Activated CD4-positive, alpha-beta T cell treated with anti-CD3 and anti-CD28 coated beads, Interleukin-2, amount 50 U/mL, for 4 hours (primary cell): ENCODE measurements at regions not wholly inside any gene's neighbourhood (a gene's known extent, or its start where the extent isn't known, plus 50 kb on each side); places are given as distances from the start of the nearest gene placed in this dataset.

ENCODE experiments used
- DNase-seq, 2 experiments: peaks; one replicate each; pipeline ENCODE4 v3.0.0-alpha.2; 2020

DNA sequence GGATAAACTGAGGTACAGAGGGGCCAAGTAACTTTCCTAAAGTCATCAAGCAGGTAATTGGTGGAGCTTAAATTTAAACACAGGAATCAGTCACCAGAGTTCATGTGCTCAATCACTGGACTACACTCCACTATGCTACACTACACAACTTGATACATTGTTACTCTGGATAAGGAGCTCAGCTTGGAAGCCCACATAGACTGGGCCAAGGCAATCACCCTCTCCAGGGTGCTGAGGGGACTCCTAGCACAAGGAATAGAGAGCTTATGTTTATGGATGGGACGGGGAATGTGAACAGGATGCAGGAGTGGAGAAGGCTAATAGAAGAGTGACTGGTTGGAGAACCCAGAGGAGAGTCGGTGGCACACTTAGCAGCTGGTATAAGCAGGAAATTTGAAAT lies 113.5 kb upstream of the NFIB start:
- DNase-seq: no peak

DNA sequence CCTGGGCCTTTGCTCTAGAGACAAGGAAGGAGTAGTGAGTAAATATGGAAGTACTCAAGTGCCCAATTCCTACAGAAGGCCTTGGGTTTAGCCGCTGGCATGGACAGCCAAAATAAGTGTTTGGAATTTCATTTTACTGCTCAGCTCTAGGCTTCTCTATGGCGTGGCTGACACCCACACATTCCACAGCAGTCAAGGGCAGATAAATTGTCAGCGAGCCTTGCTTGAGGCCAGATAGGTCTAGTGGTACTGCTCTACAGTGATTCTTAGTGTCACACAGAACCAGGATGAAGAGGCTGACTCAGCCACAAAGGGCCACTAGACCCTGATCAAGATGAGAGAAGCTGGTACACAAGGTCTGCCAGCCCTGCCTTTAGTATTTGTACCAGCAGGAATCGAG lies 111.0 kb upstream of the NFIB start:
- no peak for DNase-seq

DNA sequence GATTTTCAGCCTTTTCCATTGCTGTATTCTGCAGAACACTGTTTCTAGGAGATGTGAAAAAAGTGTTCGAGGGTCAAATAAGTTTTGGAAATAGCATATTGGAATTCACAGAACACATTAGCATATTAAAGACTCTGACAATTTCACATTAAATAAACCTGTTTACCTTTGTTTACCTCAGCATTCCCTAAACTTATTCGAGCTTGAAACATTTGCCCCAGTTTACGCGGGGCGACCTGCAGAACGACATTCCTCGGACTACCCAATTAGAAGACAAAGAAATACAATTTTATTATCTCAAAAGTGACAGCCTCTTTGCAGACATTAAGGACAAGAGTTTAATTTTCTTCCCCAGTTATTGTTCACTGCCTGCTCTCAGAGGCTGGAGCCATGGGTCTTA lies 110.3 kb upstream of the NFIB start:
- no peak for DNase-seq

DNA sequence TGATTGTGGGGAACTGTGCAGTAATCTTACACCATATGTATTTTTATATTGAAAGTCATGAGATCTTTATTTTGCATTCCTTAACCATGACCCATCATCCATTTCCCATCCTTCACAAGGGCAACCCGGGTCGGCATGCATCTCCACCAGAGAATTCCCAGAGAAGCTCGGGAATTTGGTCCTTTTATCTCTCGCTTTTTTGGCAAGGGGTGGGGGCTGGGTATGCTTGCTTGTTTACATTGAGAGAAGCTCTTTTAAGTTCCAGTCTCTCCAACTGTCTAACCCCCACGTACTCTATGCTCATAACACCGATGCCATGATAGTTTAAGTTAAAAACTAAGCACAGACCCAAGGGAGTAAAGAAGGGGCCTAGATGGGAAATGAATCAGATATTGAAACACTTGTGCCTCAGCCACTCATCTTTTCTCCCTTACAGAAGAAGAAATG lies 109.9 kb upstream of the NFIB start:
- no peak for DNase-seq

DNA sequence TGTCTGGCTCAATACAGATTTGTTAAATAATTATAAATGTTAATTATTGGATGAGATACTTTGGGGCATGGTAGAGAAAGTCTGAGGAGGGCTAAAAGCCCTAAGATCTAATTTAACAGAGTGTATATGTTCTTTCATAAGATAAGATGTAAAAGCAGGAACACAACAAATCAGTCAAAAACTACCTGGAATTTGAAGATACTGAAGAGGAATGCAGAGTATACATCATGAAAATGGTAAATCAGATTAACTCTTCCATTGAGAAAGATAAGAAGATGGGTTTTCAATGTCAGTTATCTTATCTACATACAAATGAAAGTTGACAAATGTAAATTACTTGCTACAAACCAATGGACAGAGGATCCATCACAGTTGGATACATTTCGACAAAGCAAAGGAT lies 107.3 kb upstream of the NFIB start:
- no peak for DNase-seq

DNA sequence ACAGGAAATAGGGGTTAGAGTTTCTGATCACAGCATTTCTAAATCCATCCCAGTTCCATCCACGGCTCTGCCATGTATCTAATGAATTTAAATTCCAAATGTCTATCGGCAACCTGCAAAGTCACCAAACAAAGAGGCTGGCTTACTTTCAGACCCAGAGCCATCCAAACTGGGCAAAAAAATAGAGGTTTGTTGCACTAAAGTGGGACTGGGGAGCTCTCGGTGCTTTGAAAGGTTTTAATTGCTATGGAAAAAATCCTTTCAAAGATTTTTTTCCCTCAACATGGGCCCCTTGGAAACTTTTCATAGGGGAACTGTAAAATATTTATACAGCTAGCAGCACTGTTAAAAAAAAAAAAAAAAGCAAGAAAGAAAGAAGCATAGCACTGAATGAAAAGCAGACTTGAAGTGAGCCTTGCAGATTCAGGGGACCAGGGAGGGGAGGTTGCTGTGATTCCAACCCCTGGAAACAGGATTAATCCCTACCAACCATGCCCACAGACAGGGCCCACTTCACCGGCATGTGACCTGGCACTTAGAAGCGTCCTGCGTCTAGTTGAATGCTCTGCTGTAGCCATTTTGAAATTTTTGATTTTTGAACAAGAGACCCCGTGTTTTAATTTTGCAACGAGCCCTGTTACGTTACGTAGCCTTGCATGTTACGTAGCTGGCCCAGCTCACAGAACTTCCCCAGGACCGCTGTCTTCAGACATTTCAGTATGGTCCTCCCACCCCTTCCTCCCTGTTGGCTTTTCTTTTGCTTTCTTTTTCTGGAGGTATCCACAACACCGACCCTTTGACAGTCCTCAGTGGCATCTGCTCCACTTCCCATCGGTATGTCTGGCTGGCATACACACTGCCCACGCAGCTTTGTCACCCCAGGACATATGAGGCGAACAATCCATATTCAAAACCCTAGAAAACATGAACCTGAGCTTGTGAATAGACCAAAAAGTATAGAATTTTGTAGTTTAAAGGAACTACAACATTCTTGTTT lies 105.3 kb upstream of the NFIB start:
- DNase-seq: no peak

DNA sequence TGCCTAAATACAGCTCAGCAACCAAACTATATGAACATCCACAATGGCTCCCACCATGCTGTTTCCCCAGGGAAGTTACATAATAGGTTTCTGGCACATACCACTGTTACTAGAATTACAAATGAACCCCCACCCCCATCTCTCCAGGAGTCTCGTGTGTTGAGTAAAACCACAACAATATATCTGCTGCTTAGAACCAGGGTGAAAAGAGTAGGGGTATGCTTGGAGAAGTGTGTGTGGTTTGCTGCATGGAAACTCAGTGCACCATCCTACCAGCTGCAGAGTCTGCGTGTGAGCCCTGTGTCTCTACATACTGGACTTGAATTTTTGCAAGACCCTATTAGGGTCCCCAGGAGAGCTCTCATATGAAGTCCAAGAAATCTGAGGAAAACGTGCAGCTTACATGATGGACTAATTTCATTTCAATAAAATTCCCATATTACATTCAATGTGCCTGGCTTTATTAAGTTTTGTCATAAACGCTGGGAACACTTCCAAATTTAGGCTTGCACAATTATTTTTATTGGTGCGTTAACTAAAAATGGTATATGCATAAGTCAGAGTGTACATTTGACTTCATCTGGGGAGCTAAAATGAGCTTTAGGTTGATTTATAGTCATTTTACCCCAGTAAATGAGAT lies 104.5 kb upstream of the NFIB start:
- no peak for DNase-seq

DNA sequence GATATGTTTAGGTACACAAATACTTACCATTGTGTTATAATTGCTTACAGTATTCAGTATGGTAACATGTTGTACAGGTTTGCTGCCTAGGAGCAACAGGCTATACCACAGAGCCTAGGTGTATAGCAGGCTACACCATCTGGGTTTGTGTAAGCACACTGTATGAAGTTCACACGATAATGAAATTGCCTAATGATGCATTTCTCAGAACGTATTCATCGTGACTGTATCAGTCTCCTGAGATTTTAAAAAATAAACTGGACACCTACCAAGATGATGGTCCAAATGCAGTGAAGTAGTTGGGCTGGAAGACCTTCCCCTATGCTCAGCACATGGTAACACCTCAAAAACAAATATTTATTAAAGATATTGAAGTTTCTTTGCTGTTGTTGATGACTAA lies 103.3 kb upstream of the NFIB start:
- DNase-seq: no peak

DNA sequence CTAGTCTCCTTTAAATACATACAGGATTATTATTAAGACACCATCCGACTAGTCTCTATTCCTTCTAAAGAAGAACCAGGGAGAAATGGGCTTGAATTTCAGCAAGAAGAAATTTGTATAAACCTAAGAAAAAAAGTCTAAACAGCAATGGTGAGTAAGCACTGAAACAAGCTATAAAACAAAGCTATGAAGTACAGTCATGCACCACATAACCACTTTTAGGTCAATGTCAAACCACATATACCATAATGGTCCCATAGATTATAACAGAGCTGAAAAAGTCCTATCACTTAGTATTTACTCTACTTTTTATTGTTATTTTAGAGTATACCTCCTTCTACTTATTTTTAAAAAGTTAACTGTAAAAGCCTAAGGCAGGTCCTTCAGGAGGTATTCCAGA lies 102.0 kb upstream of the NFIB start:
- no peak for DNase-seq

DNA sequence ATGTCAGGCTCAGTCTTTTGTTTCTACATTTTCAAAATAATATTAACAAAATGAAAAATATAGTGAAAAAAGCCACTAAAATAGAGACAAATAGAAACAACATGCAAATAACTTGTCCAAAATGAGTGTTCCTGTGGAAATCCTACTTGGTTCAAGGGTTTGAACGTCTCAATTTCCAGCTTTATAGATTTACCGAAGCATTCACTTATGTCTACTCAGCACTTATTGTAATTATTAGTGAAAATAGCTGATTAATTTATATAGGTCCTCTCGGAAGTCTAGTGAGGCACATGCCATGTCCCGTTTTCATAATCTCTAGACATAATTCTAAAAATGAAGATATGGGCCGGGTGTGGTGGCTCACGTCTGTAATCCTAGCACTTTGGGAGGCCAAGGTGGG lies 99.9 kb upstream of the NFIB start:
- no peak for DNase-seq

DNA sequence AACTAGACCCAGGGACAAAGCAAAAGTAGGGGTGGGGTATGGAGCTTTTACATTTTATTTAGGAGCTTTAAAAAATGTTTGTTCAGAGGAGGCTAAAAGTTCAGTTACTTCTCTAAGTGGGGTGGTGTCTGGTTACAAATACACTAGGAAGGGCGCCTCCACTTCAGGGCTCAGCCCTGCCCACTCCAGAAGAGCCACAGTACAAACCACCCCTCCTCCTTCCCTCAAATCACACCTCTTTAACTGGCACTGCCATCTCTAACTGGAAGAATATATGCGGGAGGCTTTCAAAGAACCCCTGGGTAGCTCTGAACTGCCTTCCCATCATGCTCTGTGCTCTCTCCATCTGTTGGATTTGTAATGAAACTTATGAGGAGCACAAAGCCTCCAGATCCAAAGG lies 98.8 kb upstream of the NFIB start:
- no peak for DNase-seq

DNA sequence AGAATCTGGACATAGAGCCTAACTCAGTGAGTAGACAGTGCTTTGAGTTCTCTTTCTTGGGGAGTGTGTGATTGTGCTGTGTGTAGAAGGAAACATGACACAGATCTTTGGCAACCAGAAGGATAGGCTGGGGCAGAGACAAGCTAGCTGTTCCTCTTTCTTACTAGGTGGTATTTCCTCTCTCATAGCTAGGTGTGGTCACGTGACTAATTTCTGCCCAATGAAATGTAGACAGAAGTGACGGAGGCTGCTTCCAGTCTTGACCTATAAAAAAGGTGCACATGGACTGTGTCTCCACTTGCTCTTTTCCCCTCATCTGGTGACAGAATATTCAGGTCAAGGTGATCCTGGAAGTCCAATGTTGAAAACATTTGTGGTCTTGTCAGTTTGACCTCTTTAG lies 92.5 kb upstream of the NFIB start:
- no peak for DNase-seq

DNA sequence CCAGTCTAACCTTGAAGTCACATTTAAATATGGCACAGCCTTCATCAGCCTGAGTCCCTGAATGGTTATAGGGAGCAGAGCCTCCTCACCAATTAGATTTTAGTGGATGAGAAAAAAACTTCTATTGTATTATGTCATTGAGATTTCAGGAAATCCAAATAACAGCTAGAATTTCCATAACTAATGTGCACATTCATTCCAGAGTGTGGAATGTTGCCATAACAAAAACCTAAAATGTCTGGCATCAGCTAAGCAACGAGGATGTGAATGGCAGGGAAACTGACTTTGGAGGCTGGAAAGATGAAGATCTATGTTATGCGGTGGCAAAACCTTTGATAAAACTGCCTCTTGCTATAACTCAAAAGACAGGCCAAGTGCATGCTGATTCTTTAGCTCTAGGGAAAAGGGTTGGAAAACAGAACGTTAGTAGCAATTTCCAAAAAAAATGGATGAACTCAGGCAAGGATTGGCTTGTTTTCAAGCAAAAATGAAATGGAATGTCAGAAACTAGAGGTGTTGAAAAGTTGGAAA lies 91.3 kb upstream of the NFIB start:
- no peak for DNase-seq

DNA sequence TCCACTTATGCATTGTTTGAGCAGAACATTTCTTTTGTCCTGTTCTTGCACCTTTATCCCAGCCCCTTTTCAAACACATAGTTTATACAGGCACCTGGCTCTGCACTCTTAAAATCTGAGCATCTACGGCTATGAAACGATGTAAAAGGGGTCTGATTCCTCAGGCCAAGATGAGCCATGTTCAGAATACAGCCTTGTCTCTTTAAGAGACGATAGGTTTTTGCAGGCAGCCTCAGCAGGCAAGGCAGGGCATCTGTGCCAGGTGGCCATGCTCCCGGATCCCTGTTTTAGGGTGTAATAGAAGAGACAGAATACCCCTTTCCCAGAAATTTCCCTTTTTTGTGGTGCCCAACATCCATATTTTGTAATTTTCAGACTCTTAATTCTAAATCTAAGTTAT lies 89.1 kb upstream of the NFIB start:
- DNase-seq: no peak

DNA sequence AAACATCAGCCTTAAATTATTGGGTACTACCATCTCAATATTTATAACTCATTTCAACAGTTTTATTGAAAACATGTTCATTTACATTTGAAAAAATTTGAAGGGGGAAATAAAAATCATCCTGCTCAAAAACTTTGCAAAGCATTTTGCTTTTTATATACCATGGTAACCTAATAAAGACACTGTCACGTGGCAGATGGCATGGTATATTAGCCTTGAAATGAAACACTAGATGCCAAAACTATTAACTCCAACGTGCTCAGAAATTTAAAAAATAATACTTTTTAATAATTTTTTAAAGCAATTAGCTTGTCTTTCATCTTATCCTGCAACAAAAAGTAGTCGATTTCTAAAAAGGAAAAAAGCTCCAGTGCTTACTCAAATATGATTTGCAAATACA lies 88.6 kb upstream of the NFIB start:
- no peak for DNase-seq

DNA sequence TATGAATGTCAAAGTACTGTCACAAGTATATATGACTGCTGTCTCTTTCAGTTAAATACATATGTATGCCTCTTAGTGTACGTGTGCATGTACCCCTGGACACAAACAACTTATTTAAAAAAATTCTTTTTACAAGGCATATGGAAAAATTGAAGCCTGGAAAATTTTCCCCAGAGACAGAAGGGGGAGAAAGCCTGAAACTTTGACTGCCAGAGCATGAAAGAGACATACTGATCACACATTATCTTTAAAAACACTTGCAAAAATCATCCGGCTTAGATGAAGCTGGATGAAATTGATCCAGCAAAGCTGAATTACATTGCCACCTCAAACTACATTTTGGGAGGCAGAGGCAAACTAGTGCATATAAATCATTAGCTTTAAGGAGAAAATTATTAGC lies 88.0 kb upstream of the NFIB start:
- DNase-seq: no peak

DNA sequence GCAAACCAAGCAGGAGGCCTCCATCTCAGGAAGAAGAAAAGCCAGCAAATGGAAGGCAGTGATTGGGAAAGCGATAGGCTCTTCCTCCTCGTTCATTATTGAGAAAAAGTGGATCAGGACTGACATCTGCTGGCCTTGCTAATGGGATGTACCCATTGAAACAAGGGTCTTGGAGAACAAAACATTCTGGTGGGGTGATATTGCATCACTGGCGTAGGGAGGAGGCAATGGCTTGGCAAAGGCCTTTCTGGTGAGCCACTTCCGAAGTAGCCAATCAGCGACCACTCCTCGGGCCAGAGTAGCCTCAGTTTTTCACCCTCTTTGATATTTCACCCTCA lies 86.7 kb upstream of the NFIB start:
- no peak for DNase-seq

DNA sequence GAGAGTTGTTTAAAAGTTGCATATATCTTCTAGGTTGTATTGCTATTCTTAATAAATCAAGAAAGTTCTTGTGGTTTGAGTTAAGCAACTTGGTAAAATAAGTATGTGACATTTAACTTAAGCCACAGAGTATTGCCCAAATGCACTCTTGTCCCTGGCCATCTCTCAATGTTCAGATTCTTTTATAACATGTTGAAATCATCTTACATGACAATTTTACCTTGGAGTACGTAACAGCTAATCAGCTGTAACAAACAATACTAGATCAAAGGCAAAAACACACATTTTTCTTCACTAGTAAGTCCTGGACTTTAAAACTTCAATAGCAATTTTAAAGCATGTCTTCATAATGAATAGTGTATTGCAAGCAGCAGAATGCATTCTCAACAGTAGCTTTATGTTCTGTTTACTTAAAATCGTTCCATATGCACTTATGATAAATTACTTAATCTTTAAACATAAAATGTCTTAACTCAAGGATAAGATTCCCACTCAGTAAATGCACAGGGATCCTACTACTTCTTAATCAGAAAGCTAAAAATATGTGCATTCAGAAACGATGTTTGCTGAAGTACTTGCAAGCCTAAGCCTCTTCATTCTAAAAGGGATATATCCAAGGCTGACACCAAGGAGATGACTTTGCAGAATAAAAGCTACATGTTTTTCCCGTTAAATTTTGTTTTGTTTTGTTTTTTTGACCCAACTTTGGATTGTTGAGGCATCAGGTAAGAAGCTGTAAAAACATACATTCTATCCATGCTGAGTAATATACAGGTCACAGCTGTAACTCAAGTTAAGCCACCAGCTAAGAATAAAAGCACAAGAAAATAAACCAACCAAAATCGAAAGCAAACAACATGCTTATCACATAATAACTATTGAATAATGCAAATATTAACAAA lies 86.1 kb upstream of the NFIB start:
- no peak for DNase-seq

DNA sequence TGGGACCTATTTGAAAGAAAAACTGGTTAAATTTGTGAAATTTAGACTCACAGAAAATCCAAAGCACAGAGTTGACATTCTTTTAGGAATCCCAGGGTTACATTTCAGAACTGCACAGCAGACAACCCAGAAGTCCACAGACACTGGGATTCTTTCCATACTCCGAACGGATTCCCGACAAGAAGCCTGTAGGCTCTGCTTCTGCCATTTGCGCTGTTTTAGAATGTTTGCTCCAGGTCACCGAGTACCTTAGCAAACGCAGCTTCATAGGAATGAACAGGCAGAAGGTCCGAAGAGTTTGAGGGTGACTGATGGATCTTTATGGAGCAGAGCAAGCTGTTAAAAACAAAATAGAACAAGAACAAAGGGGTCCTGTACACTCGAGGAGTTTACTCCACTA lies 84.5 kb upstream of the NFIB start:
- DNase-seq: no peak

DNA sequence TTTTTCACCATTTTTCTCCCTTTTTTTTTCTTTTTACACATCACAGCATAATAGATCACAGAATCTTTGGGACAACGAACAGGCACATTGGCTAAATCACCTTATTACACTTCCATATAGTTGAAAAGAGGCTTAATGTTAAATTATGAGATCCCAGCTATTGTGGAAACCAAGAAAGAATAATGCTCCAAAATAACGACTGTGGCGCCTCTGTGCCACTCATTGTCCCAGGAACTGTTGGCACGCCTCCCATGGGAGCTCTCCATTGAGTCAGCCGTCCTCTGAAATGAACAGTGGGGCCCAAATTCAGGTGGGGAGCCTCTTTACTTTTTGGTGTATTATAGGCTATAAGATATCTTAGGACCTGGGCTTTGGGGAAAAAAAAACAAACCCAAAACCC lies 82.2 kb upstream of the NFIB start:
- no peak for DNase-seq

DNA sequence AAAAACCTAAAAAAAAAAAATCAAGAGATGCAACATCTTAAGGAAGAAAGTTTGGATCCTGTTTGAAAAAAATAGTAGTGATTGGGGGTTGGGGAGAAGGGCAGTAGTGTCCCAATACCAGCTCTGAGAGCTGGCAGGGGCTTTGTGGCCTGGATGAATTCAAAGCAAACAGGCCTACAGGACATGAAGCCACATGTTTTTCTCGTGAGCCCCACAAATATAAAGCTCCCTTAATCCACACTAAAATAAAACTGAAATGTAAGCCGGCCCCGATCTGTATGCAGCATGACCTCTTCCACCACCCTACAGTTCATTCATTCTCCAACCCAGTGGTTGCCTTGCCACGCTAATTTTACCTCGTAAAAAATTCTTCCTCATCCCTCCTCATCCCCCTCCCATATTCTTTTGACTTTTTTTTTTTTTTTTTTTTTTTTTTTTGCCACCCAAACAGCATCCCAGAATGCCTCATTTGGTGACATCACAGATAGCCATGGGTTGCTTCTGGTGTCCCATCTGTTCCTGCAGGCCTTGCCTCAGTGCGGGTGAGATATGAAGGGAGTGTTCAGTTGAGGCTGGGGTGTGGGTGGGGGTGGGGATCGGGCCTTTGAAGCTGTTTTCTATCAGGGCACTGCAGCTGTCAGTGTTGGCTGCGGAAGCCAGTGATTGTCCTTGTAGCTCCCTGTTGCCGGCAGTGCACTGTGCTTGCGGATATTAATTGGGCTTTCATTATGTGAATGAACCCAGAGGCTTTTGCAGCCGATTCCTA lies 81.6 kb upstream of the NFIB start:
- DNase-seq: no peak

DNA sequence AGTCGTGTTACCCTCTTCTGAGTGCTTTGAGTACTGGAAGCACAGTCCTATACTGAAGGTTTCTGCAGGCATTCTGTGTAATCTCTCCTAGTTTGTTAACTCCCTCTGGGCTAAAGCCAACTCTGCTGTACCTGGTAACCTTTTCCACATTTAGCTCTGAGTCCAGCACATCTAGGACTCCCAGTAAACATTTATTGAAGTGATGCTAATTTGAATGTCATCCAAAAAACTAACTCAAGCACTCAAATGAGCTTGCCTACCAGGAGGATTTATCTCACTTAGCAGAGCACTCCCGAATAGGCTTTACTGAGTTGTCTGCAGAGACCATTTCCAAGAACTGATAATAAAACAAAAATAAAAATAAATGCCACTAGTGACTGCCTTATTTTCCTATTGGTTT lies 79.5 kb upstream of the NFIB start:
- no peak for DNase-seq

DNA sequence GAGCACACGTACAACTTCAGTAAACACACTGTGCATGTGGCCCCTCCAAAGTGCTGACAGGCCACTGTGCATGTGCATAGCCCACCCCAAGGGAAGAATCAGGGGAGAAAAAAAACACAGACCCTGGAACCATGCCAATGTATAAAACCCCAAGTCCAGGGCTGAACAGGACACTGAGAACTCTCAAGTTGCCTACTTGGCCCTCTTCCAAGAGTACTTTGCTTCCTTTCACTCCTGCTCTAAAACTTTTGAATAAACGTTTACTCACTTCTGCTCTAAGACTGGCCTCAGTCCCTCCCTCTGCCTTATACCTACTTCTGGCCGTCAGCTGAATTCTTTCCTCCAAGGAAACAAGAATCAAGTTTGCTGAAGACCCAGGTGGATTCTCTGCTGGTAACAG lies 77.7 kb upstream of the NFIB start:
- no peak for DNase-seq
